HG03159 (cell line): ENCODE measurements at regions not wholly inside any gene's neighbourhood (a gene's known extent, or its start where the extent isn't known, plus 50 kb on each side); places are given as distances from the start of the nearest gene placed in this dataset.
A peak's percentile ranks its signal among the peaks of the same experiment; 100 is the strongest.

Experiments used
- ATAC-seq: cut with Tn5 transposase; IDR thresholded peaks from one replicate; pipeline ENCODE4 v1.9.1; 2021; ENCODE audit warnings: mild to moderate bottlenecking, moderate library complexity; ENCODE audit not compliant: unreplicated experiment

DNA sequence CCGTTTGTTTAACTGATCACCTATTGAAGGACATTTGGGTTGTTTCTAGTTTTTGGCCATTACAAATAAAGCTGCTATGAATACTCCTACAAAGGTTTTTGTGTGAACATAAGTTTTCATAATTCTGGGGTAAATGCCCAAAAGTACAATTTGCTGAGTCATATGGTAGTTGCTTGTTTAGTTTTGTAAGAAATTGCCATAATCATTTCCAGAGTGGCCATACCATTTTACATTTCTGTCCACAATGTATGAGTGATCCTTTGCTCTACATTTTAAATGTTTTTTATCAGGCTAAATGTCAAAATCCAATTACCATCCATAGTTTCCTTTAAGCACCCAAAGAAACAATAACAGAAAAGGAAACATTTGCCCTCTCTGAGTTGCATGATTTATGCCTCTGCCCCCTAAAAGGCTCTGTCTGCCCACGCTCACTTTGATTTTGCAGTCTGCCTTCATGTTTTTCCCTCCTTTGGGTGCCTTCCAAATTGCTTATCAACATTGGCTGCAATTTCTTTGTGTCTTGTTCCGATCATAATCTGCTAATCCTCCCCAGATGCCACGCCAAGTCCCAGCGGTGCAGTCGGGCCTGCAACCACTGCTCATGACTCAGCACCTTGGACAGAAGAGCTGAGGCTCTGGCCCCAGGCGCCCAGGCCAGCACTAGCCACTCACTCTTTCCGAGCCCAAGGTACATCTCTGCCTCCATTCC, 339.2 kb downstream of the PIK3R1 start:
- ATAC-seq = no peak

DNA sequence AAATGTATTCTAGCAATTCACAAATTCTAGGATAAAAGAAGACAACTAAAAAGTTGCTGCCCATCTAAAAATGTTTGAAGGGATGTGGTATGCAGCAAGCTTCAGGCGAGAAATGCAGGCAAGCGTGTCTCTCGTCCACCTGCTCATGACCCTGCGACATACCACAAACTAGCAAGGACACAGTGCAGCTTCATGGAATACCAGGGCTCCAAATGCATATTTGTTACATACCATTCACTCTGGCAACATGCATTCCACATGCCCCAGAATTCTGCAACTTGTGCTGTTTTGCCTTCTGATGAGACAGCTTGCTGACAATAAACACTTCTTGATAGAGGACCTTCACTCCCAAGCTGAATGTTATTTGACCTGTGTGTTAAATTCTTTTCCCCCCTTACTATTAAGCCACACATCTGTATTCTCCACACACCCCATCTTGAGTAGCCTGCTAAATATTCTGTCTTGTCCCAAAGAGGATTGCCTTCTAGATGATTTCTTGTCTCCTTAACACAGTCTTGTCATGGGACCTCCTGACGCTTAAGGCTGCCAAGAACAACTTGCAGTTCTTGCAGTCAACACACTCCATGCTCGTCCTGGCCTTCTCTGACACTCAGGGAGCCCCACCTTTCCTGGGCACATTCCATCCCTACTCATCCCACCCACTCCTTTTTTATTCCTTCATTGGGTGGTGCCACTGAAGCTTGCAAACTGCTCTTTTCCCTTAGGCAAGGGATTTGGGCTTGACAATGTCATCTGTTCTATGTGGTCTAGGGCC, 340.5 kb downstream of the PIK3R1 start:
- ATAC-seq = no peak

DNA sequence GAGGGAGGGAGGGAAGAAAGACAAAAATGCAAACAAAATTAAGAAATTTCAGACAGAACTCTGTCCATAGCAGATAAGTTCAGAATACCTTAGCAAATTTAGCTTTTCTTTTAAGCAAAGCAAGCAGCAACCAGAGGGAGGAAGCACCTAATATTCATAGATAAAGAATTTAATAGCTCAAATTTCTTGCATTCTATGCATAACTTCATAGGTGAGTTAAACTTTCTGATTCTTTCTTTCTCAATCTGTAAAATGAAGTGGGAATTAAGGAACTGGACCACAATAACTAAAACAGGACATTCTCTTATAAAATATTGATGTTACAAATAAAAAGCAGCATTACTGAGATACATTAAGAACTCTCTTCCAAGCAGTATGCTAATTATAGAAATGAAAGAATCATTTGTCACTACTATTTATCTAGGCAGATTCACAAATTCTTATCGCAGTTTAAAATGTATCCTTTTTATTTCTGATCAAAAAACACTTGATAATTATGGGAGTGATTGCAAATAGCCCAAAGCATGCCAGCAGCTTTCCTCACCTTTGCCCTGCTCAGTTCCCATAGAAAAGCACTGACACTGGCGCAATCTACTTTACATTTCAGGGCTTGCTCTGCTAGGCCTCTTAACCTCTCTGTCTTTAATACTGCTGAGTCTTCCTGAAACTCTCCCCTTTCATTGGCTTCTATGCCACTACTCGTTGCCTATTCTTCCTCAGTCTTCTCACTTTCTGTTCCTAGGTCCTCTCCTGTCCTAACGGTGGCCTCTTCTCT, 341.8 kb downstream of the PIK3R1 start:
- no peak for ATAC-seq

DNA sequence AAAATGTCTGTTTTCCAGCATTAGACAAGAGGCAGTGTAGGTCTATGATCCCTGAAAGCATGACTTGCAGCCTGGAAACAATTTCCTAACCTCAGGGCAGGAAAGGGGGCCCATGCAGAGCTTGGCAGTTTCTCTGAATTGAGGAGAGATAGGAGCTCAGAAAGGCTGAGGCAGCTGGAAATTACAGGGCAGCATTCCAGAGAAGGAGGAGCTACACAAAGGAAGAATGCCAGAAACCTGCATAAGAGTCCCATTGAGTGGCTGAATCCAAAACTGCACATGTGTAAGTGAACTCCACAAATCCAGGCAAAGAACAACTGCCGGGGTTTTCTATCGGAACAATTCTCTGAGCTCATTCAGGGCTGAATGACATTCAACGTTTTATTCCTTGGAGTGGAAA, 346.8 kb downstream of the PIK3R1 start:
- no peak for ATAC-seq

DNA sequence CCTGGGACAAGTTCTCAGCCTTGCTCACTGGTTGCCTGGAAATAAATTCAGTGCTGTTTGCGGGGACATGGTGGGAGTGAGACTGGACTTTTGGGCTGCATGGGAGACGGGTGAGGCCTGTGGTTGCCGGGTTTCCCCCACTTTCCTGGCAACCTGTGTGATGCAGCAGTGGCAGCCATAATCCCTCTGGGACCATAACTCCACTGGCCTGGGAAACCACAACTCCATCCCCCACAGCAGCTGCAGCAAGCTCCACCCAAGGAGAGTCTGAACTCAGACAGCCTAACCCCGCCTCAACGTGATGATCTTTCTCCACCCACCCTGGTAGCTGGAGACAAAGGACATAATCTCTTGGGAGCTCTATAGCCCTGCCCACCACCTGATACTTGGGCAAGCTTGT, 349.9 kb downstream of the PIK3R1 start:
- peak; percentile 73 for ATAC-seq

DNA sequence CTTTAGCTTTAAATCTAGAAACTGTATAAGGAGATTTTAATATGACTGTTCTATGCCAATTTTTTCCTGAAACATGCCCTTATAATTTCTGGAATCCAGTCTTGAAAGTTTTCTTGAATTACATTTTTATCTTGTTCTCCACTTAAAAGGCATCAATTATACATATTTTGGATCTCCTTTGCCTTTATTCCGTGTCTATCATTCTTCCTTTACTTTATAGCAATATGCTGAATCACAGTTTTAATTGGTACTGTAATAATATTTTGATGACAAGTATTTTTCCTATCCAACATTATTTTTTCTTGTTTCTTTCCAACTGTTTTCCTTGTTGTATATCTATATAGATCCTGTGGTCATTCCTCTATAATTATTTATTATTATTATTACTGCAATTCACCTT, 361.2 kb downstream of the PIK3R1 start:
- no peak for ATAC-seq

DNA sequence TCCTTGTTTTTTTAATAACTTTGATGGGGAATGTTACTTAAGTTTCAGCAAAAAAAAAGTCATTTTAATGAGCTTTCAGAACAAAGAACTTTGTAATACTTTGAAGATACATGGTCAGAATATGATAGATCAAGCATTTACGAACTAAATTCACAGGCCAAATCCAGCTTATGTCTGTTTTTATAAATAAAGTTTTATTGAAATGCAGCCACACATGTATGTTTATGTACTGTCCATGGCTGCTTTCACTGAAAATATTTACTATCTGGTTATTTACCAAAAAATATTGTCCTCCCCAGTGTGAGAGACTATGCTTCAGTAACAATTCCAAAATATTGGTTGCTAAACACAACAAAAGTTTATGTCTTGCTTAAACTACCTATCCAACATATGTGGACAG, 366.7 kb downstream of the PIK3R1 start:
- ATAC-seq = no peak

DNA sequence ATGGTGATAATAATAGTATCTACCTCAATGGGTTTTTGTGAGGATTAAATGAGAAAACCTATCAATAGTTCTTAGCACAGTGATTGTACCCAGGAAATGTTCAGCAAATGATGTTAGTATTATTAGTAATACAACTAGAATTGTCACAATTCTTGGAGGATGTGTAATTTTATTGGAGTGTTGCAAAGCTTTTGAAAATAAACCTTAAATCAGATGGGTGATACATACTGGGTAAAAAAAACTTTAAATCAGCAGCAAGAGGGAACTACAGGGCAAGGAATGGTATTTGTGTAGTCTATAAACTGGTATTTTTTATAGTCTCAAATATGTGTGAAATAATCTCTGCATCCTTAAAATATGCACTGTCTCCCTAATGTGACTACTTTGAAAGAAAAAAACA, 371.6 kb downstream of the PIK3R1 start:
- no peak for ATAC-seq

DNA sequence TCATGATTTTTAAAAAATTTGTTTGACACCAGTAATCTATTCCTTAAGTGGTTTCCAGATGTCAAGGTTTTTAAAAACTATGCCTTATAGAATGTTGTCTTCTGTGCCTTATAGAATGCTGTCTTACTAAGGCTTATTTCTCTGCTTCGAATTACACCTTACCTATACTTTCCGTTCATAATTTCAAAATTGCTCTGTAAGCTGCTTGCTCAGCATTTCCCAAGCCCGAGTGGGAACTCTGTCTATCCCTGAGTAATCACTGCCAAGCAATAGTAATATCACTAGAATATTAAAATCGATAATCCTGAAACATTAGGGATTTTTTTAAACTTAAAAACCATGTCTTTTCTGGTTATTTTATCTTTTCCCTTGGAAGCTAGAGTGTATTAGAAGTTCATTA, 376.3 kb downstream of the PIK3R1 start:
- no peak for ATAC-seq

DNA sequence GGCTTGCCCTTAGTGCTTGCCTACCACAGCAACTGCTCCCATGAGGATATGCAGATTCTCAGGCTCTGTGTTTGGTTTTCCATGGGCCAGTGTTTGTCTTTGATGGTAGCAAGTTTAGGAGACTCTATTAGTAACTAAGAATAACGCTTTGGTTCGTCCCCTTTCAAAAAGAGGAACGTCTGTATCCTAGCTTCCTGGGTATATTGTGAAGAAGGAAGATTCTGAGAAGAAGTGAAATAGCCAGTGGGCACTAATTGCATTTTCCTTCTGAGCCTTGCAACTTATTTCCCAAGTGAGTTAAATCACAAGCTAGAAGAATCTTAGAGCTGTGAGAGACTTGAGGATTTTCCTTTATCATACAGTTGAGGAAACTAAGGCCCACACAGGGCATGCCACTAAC, 376.8 kb downstream of the PIK3R1 start:
- ATAC-seq = no peak

DNA sequence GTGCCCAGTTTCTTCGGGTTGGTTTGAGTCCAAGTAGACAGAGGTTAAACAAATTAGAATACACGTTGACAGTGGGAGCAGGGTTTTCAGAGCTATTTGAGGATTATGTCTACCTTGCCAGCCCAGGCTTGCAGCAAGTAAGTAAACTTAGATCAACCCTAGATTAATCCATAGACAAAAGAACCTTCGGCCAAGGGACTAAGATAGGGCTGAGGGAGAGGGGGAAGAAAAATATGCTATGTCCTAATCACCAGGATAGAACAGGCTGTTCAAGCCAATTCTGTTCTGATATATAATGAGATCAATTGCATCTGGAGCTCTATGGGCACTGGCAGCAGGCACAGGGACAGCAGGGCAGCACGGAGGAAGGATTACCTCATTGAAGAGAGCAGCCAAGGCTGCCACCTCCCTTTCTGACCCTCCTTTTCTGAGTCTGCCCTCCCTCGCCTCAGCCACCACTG, 377.7 kb downstream of the PIK3R1 start:
- no peak for ATAC-seq

DNA sequence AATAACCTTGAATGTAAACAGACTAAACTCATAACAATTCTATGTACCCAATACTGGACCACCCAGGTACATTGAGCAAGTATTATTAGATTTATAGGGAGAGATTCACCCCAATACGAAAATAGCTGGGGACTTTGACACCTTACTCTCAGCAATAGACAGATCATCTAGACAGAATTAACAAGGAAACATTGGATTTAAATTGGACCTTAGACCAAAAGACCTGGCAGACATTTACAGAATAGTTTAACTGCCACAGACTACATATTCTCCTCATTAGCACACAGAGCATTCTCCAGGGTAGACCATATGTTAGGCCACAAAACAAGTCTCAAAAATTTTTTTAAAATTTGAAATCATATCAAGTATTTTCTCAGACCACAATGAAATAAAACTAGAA, 397.4 kb downstream of the PIK3R1 start:
- ATAC-seq = no peak

DNA sequence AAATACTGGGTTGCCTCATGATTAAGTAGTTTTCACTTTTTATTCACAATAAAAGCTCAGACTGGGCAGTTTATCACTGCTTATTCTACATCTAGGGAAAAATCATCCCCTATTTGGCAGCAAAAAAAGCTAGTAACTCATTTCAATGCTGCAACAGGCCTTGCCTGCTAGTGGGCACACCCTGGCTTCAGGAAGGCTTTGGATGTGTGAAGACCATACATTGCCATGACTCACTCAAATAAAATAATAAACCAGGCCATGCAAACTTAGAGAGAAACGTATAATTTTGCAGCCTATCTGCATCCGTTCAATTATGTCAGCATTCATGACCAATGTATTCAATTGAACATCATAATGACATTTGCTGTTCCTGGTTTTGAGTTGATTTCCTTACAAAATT, 402.9 kb downstream of the PIK3R1 start:
- no peak for ATAC-seq

DNA sequence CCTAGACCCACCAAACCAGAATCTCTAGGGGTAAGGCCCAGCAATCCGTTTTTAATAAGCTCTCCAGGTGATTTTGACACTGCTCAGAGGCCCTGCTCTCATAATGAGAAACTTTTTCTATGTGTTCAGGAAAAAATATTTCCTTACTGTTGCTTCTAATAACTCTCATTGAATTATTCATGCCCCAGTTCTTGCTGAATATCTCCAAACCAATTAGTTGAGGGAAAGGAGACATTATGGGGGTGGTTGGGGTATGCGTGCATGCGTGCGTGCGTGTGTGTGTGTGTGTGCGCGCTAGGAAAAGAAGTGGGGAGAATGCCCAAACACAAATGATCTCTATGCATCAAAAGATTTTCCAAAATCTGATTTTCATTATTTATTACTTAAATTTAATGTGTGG, 411.4 kb downstream of the PIK3R1 start:
- ATAC-seq = no peak

DNA sequence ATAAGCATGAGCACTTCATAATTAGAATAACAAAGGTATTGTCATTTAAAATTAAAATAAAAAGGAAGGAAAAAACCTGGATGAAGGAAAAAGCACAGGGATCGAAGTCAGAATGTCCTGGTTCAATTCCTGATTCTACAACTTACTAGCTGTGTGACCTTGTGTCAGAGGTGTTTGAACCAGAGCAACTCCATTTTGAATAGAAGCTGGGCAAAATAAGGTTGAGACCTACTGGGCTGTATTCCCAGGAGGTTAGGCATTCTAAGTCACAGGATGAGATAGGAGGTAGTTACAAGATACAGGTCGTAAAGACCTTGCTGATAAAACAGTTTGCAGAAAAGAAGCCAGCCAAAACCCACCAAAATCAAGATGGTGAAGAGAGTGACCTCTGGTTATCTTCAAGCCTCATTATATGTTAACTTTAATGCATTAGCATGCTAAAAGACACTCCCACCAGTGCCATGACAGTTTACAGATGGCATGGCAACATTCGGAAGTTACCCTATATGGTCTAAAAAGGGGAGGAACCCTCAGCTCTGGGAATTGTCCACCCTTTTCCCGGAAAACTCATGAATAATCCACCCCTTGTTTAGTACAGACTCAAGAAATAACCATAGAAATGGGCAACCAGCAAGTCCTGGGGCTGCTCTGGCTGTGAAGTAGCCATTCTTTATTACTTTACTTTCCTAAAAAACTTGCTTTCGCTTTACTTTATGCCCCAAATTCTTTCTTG, 412.7 kb downstream of the PIK3R1 start:
- no peak for ATAC-seq

DNA sequence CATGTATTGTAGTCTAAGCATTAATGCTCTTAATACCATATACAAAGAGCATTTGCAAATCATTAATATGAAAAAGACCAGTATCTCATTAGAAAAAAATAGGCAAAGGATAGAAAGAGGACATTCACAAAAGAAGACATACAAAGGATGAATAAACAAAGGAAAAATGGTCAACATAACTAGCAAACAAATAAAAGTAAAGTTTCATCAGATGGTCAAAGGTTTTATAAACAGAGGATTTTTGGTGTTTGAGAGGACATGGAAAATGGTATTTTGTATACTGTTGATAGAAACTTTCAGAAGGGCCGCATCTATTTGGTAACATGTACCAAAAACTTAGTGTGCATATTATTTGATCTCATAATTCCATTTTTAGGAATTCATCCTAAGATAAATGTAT, 414.8 kb downstream of the PIK3R1 start:
- no peak for ATAC-seq

DNA sequence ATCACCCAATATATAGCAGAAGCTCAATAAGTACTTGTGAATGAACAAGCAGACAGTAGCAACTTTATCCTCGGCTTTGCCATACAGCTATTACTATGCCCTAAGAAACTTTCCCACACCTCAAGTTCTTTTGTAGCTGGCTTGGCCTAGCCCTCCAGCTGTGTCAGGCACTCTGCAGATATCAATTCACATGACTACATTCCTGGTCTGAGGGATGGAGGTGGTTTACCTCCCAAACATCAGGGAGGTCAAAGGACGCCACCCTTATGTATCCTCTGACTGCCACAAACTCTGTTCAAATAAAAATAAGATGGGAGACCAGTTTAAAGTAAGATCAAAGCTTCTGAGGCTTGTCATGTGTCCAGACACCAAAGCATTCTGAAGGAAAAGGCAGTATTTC, 416.3 kb downstream of the PIK3R1 start:
- ATAC-seq = no peak

DNA sequence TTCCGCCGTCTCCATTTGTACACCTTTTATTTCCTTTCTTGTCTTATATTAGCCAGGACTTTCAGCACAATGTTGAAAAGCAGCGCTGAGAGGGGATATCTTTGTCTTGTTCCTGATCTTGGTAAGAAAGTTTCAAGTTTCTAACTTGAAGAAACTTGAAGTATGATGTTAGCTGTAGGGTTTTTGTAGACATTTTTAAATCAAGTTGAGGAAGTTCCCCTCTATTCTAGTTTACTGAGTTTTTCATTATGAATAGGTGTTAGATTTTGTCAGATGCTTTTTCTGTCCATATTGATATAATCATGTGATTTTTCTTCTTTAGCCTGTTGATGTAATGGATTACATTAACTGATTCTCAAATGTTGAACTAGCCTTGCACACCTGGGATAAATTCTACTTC, 425.7 kb downstream of the PIK3R1 start:
- ATAC-seq = no peak

DNA sequence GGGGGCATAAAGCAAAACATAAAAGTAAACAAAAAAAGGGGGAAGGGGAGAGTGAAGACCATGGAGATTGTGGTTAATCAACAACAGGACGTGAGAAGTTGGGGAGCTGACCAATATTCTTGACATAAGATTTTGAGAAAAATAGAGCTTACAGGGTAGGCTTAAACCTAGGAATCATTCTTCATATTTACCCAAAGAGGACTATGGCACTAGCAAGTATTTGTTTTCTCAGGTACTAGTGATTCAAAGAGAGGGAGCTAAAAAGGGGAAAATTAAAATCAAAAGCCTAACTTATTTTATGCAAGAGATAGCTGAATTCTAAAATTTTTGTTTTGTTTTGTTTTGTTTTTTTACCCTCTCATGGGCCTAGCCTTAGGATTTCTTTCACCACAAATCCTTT, 427.5 kb downstream of the PIK3R1 start:
- no peak for ATAC-seq

DNA sequence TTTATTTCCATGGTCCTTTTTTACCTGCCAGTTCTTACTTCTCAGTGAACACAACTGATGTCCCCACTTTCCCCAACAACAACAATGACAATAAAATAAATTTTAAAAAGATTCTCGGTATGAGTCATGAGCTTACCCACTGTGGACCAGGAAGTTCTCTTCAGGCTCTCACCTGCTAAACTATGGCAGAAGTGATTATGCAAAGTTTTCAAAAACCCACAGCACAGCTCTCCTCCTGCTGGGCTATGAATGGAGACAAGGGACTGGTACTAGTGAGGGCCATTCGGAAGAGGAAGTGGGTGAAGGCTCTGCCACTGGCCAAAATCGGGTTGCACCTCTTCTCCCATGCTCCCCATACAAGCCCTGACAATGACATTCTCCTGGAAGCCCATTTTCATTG, 429.4 kb downstream of the PIK3R1 start:
- ATAC-seq = peak; percentile 99

DNA sequence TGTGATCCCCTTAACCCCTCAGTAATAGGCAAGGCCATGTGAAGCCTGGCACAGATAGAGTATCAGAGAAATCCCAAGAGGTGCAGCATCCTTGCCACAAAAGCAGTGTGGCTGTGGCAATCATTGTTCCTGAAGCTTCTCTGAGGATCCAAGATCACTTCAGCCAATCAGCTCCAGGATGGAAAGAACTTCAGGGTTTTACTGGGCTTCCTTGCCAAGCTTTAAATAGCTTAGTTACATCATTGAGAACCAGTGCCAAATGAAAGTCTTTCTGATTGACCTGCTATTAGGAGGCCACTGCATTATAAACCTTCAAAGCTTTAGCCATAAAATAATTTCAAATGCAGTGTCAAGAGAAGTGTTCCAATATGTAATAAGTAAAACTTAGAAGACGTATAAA, 430.6 kb downstream of the PIK3R1 start:
- no peak for ATAC-seq
